ENCODE measurements at regions not wholly inside any gene's neighbourhood (a gene's known extent, or its start where the extent isn't known, plus 50 kb on each side); places are given as distances from the start of the nearest gene placed in this dataset.

DNA sequence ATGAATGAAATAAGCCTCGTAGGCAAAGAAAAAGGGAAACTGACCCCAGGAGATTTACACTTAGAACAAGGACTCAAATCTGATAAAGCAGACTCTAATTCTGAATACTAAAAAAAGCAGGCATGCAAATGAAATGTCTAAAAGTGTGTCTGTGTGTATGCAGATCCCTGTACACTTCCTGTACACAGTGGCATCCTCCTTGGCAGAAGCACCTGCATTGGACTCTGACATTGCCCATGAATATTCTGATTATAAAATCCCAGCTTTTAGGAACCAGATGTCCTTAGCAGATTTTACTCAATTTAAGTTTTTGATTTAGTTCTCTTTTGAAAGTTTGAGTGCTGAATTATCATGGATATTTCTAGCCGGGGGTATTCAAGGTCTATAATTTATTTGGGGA is 306.0 kb upstream of the CDH8 start:
- TF ChIP-seq, protein P1, sequence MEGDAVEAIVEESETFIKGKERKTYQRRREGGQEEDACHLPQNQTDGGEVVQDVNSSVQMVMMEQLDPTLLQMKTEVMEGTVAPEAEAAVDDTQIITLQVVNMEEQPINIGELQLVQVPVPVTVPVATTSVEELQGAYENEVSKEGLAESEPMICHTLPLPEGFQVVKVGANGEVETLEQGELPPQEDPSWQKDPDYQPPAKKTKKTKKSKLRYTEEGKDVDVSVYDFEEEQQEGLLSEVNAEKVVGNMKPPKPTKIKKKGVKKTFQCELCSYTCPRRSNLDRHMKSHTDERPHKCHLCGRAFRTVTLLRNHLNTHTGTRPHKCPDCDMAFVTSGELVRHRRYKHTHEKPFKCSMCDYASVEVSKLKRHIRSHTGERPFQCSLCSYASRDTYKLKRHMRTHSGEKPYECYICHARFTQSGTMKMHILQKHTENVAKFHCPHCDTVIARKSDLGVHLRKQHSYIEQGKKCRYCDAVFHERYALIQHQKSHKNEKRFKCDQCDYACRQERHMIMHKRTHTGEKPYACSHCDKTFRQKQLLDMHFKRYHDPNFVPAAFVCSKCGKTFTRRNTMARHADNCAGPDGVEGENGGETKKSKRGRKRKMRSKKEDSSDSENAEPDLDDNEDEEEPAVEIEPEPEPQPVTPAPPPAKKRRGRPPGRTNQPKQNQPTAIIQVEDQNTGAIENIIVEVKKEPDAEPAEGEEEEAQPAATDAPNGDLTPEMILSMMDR (IDR thresholded peaks at IDR 0.05): no peak
- TF ChIP-seq, protein P2, sequence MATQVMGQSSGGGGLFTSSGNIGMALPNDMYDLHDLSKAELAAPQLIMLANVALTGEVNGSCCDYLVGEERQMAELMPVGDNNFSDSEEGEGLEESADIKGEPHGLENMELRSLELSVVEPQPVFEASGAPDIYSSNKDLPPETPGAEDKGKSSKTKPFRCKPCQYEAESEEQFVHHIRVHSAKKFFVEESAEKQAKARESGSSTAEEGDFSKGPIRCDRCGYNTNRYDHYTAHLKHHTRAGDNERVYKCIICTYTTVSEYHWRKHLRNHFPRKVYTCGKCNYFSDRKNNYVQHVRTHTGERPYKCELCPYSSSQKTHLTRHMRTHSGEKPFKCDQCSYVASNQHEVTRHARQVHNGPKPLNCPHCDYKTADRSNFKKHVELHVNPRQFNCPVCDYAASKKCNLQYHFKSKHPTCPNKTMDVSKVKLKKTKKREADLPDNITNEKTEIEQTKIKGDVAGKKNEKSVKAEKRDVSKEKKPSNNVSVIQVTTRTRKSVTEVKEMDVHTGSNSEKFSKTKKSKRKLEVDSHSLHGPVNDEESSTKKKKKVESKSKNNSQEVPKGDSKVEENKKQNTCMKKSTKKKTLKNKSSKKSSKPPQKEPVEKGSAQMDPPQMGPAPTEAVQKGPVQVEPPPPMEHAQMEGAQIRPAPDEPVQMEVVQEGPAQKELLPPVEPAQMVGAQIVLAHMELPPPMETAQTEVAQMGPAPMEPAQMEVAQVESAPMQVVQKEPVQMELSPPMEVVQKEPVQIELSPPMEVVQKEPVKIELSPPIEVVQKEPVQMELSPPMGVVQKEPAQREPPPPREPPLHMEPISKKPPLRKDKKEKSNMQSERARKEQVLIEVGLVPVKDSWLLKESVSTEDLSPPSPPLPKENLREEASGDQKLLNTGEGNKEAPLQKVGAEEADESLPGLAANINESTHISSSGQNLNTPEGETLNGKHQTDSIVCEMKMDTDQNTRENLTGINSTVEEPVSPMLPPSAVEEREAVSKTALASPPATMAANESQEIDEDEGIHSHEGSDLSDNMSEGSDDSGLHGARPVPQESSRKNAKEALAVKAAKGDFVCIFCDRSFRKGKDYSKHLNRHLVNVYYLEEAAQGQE (IDR thresholded peaks at IDR 0.05; ENCODE audit: insufficient read depth in 1 of 2, low read depth in 2 of 2, low read length in 1 of 2): no peak
- TF ChIP-seq POLR2AphosphoS5 (IDR thresholded peaks at IDR 0.05; ENCODE audit: low read depth, low read length) (no peak), SIN3A (IDR thresholded peaks at IDR 0.05; ENCODE audit: borderline replicate concordance, insufficient read depth, low read depth, low read length) (no peak)
